Tibial nerve (tissue), 4 donors: ENCODE measurements at regions not wholly inside any gene's neighbourhood (a gene's known extent, or its start where the extent isn't known, plus 50 kb on each side); places are given as distances from the start of the nearest gene placed in this dataset.

Experiments
- DNase-seq, 2 donors: peaks; one replicate each; pipeline ENCODE4 v3.0.0-alpha.2; 2019; ENCODE audit warnings: low spot score in 2 of 2
- H3K27ac ChIP-seq, 4 donors: fragments of 200-600 bp; sonication (generic) in 3 of 4; one replicate each; pipeline ENCODE4 v1.5.1; 2017 to 2019; ENCODE audit warnings: mild to moderate bottlenecking in 1 of 4
- H3K27me3 ChIP-seq, 2 donors: fragments of 200-600 bp; sonication (generic) in 1 of 2; one replicate each; pipeline versions ENCODE4 v1.5.1 to v1.6.0; 2017 to 2019
- H3K36me3 ChIP-seq, 3 donors: fragments of 200-600 bp; sonication (generic); one replicate each; pipeline ENCODE4 v1.5.1; 2018 to 2019
- H3K4me1 ChIP-seq, 4 donors: fragments of 200-600 bp; sonication (generic) in 3 of 4; one replicate each; pipeline ENCODE4 v1.5.1; 2017 to 2019
- H3K4me3 ChIP-seq, 4 donors: fragments of 200-600 bp; sonication (generic) in 3 of 4; one replicate each; pipeline ENCODE4 v1.5.1; 2017 to 2019; ENCODE audit warnings: mild to moderate bottlenecking in 1 of 4, moderate library complexity in 1 of 4
- H3K9me3 ChIP-seq, 4 donors: fragments of 200-600 bp; sonication (generic) in 3 of 4; one replicate each; pipeline ENCODE4 v1.5.1; 2017 to 2019
- EP300 ChIP-seq, 2 donors: sonication (generic); formaldehyde crosslinking; IDR thresholded peaks; one replicate each; pipeline ENCODE4 v1.6.1; 2017; ENCODE audit warnings: antibody characterized with exemption in 2 of 2, mild to moderate bottlenecking in 1 of 2
- POLR2A ChIP-seq, 2 donors: fragments of 450-650 bp; IDR thresholded peaks; one replicate each; pipeline ENCODE4 v1.6.1; 2017; ENCODE audit warnings: antibody characterized with exemption in 2 of 2, mild to moderate bottlenecking in 2 of 2, moderate library complexity in 2 of 2
- WGBS, 2 donors: methylation state at CpG; one replicate each; pipeline ENCODE4 v1.1.5; 2018; 5-methylcytosine and 5-hydroxymethylcytosine counted together
- TF ChIP-seq, protein P1 (sequence below), 5 experiments: fragments of 200-600 bp in 3 of 5; fragments of 450-650 bp in 2 of 5; sonication (generic) in 3 of 5; IDR thresholded peaks; one replicate each; pipeline ENCODE4 v1.5.1; 2016 to 2019; ENCODE audit warnings: antibody characterized with exemption in 5 of 5, mild to moderate bottlenecking in 3 of 5, moderate library complexity in 2 of 5

DNA sequence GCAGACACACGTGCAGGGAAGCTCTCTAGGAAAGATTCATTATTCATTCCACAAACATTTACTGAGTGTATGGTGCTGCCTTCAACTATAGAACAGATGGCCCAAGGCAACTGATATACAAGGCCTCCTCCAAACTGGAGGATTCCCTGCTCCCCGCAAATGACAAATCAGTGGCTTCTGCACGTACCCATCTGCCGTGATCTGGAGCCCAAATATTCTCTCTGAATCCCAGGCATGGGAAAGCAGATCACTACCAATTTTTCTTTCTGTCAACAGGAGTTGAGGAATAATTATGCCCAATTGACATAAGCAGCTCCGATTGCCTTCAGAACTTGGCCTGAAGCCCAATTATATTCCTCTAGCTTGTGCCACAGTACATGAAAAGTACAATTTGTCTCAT is 174.2 kb upstream of the CCDC196 start:
- Histone ChIP-seq H3K27ac (no peak overlapping the region), H3K27me3 (no peaks in the 10 kb centered on the region), H3K9me3 (peaks cover 0 to 3% (median 0%) of the 10 kb centered on the region in 4 donors), H3K4me1 (no peaks in the 10 kb centered on the region), H3K36me3 (no peaks in the 10 kb centered on the region), H3K4me3 (no peak overlapping the region)
- TF ChIP-seq POLR2A (IDR thresholded peaks at IDR 0.05) (no peak), EP300 (IDR thresholded peaks at IDR 0.05) (no peak)
- TF ChIP-seq, protein P1, sequence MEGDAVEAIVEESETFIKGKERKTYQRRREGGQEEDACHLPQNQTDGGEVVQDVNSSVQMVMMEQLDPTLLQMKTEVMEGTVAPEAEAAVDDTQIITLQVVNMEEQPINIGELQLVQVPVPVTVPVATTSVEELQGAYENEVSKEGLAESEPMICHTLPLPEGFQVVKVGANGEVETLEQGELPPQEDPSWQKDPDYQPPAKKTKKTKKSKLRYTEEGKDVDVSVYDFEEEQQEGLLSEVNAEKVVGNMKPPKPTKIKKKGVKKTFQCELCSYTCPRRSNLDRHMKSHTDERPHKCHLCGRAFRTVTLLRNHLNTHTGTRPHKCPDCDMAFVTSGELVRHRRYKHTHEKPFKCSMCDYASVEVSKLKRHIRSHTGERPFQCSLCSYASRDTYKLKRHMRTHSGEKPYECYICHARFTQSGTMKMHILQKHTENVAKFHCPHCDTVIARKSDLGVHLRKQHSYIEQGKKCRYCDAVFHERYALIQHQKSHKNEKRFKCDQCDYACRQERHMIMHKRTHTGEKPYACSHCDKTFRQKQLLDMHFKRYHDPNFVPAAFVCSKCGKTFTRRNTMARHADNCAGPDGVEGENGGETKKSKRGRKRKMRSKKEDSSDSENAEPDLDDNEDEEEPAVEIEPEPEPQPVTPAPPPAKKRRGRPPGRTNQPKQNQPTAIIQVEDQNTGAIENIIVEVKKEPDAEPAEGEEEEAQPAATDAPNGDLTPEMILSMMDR (IDR thresholded peaks at IDR 0.05) = no peak
- DNase-seq = no peak
- 61 to 63% methylated on average over 5 of the region's 5 CpGs for WGBS, 2 donors

DNA sequence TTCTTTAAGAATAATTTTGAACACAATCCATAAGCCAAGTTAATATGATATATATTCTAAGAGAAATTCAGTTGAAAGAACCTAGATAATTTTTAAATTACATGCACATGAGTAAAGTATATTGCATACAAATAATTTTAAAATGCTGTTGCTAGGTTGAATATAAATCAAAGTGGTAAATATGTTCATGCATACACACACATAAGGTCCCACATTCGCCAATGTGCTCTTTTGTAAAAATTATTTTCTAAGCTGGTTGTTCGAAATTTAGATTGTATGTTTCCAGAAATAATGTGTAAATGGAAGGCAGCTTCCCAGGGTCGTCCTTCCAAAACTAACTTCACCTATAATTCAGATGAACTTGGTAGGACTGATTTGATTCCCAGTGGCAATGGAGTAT is 173.7 kb upstream of the CCDC196 start:
- Histone ChIP-seq H3K4me3 (no peak overlapping the region), H3K4me1 (no peaks in the 10 kb centered on the region)
- WGBS, 2 donors = 85 to 86% methylated on average over 3 of the region's 3 CpGs

DNA sequence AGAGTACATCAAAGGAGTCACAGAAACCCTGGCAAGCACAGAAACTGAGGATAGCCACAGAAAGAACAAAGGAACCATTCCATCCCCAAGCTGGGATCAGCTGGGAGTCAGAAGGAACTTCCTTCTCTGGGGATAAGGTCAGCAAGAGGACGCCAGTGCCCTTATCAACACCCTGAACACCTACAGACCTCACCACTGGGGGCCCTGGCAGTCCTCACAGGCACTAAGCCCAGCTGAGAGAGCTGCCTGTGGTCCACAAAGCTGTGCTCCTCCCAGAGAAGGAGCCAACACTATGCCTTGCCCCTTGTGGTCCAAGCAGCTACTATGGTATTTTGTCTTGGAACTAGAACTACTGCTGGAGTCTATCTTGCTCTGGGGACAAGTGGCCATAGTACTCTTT is 171.1 kb upstream of the CCDC196 start:
- Histone ChIP-seq H3K36me3 (no peaks in the 10 kb centered on the region), H3K9me3 (peaks cover 0 to 30% (median 5%) of the 10 kb centered on the region in 4 donors), H3K4me1 (no peaks in the 10 kb centered on the region), H3K4me3 (no peak overlapping the region), H3K27ac (no peak overlapping the region), H3K27me3 (no peaks in the 10 kb centered on the region)
- TF ChIP-seq, protein P1 (IDR thresholded peaks at IDR 0.05) = no peak
- TF ChIP-seq POLR2A (IDR thresholded peaks at IDR 0.05) (no peak), EP300 (IDR thresholded peaks at IDR 0.05) (no peak)
- no peak for DNase-seq
- 22 to 44% methylated on average over 1 of the region's 1 CpG for WGBS, 2 donors

More for the DNA sequence above, 173.7 kb upstream of the CCDC196 start:
- Histone ChIP-seq H3K27me3 (no peaks in the 10 kb centered on the region), H3K36me3 (no peaks in the 10 kb centered on the region), H3K9me3 (peaks cover 0 to 8% (median 0%) of the 10 kb centered on the region in 4 donors), H3K27ac (no peak overlapping the region)
- TF ChIP-seq, protein P1 (IDR thresholded peaks at IDR 0.05) = no peak
- TF ChIP-seq EP300 (IDR thresholded peaks at IDR 0.05) = no peak
- TF ChIP-seq POLR2A (IDR thresholded peaks at IDR 0.05) = no peak
- no peak for DNase-seq

DNA sequence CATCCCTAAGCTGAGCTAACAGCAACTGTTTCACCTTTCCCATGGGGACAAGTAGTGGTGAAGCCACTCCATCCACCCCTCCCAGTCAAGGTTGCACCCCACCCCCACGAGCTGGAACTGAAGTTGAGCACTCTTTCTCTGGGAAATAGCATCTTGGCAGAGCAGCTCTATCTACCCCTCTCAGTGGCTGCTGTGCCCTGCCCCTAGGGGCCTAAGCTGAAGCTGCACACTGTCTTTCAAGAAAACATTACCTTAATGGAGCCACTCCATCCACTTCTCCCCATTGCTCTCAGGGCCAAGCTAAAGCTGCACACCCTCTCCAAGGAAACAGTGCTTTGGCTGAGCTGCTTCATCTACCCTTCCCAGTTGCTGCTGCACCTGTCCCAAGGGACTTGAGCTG is 170.6 kb upstream of the CCDC196 start:
- TF ChIP-seq POLR2A (IDR thresholded peaks at IDR 0.05) = no peak
- no peak for TF ChIP-seq EP300 (IDR thresholded peaks at IDR 0.05)
- TF ChIP-seq, protein P1 (IDR thresholded peaks at IDR 0.05) = no peak
- H3K27ac ChIP-seq = no peak overlapping the region
- H3K27me3 ChIP-seq = no peaks in the 10 kb centered on the region
- no peaks in the 10 kb centered on the region for H3K4me1 ChIP-seq
- WGBS, 2 donors = 43 to 45% methylated on average over 1 of the region's 1 CpG
- peaks cover 0 to 30% (median 5%) of the 10 kb centered on the region in 4 donors for H3K9me3 ChIP-seq
- no peaks in the 10 kb centered on the region for H3K36me3 ChIP-seq
- no peak for DNase-seq
- no peak overlapping the region for H3K4me3 ChIP-seq

DNA sequence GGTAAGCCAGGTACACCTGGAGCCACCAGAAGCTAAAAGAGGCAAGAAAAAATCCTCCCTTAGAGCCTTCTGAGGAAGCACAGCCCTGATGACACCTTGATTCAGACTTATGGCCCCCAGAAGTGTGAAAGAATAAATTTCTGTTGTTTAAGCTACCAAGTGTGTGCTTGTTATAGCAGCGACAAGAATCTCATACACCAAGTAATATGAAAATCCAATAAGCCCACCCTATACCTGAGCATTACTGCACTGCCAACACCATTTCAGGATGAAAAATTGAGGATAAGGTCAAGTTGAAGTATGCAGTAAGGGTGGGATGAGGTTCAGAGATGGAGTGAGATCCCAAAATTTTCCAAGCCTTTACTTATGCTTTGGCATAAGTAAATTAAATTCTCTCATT is 163.6 kb upstream of the CCDC196 start:
- Histone ChIP-seq H3K4me1 (no peaks in the 10 kb centered on the region), H3K27ac (no peak overlapping the region), H3K36me3 (no peaks in the 10 kb centered on the region), H3K27me3 (no peaks in the 10 kb centered on the region), H3K9me3 (peaks cover 0 to 26% (median 5%) of the 10 kb centered on the region in 4 donors), H3K4me3 (no peak overlapping the region)
- TF ChIP-seq, protein P1 (IDR thresholded peaks at IDR 0.05) = no peak
- TF ChIP-seq EP300 (IDR thresholded peaks at IDR 0.05) = no peak
- no peak for TF ChIP-seq POLR2A (IDR thresholded peaks at IDR 0.05)
- no peak for DNase-seq
- 91 to 100% methylated on average over 1 of the region's 1 CpG for WGBS, 2 donors
